Gastrocnemius medialis (tissue), 4 donors: ENCODE measurements at regions not wholly inside any gene's neighbourhood (a gene's known extent, or its start where the extent isn't known, plus 50 kb on each side); places are given as distances from the start of the nearest gene placed in this dataset.

Experiments used
- POLR2A ChIP-seq, 2 donors: fragments of 450-650 bp; IDR thresholded peaks; one replicate each; pipeline ENCODE4 v1.6.1; 2017; ENCODE audit warnings: antibody characterized with exemption in 2 of 2, mild to moderate bottlenecking in 2 of 2, moderate library complexity in 2 of 2
- TF ChIP-seq, protein P1 (sequence below), 5 experiments: fragments of 450-650 bp in 3 of 5; fragments of 200-600 bp in 2 of 5; sonication (generic) in 2 of 5; IDR thresholded peaks in 4 of 5; conservative IDR thresholded peaks in 1 of 5; 1 replicate in 4 of 5; 2 replicates in 1 of 5; pipeline ENCODE4 v1.5.1; 2016 to 2019; ENCODE audit warnings: antibody characterized with exemption in 5 of 5, mild to moderate bottlenecking in 3 of 5, moderate library complexity in 3 of 5

DNA sequence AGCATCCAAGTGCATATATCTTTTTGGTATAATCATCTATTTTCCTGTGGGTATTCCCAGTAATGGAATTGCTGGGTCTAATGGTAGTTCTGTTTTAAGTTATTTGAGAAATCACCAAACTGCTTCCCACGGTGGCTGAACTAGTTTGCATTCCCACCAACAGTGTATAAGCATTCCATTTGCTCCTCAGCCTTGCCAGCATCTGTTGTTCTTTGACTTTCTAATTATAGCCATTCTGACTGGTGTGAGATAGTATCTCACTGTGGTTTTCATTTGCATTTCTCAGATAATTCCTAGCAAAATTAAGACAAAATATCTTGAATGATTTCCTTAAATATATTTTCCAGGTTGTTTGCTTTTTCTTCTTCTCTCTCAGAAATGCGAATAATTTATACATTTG, 341.1 kb downstream of the GBA3 start:
- TF ChIP-seq, protein P1, sequence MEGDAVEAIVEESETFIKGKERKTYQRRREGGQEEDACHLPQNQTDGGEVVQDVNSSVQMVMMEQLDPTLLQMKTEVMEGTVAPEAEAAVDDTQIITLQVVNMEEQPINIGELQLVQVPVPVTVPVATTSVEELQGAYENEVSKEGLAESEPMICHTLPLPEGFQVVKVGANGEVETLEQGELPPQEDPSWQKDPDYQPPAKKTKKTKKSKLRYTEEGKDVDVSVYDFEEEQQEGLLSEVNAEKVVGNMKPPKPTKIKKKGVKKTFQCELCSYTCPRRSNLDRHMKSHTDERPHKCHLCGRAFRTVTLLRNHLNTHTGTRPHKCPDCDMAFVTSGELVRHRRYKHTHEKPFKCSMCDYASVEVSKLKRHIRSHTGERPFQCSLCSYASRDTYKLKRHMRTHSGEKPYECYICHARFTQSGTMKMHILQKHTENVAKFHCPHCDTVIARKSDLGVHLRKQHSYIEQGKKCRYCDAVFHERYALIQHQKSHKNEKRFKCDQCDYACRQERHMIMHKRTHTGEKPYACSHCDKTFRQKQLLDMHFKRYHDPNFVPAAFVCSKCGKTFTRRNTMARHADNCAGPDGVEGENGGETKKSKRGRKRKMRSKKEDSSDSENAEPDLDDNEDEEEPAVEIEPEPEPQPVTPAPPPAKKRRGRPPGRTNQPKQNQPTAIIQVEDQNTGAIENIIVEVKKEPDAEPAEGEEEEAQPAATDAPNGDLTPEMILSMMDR (IDR thresholded peaks at IDR 0.05 in 4 of 5, conservative IDR thresholded peaks at IDR 0.05 in 1 of 5): no peak
- no peak for TF ChIP-seq POLR2A (IDR thresholded peaks at IDR 0.05)
